GM19452 (cell line): ENCODE measurements at regions not wholly inside any gene's neighbourhood (a gene's known extent, or its start where the extent isn't known, plus 50 kb on each side); places are given as distances from the start of the nearest gene placed in this dataset.

Source experiments
- ATAC-seq: cut with Tn5 transposase; IDR thresholded peaks from one replicate; pipeline ENCODE4 v1.9.1; 2021; ENCODE audit not compliant: unreplicated experiment

DNA sequence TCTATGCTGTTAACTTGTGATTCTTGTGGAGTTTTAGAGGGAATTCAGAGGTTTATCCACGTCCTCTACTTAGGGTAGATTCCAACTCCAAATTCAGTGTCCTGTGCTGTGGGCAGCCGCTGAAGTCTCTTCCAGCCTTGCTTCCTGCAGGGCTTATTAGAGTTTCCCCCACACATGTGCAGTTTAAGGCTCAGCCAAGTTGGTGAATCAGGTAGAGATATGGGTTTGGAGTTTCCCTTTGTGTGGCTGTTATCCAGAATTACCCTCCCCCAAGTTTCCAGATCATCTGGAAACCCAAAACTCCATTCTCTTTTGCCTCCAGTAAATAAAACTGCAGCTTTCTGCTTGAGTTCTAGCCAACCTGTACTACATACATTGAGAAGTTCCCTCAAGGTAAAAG lies 853.7 kb downstream of the GALC start:
- ATAC-seq = no peak

GRCh38 chr14:87133073-87133801 lies 859.7 kb downstream of the GALC start:
- ATAC-seq = no peak

GRCh38 chr14:87131879-87132278 lies 861.1 kb downstream of the GALC start:
- no peak for ATAC-seq

GRCh38 chr14:87122166-87122565 lies 870.8 kb downstream of the GALC start:
- ATAC-seq = no peak

GRCh38 chr14:87121716-87122115 lies 871.3 kb downstream of the GALC start:
- no peak for ATAC-seq

DNA sequence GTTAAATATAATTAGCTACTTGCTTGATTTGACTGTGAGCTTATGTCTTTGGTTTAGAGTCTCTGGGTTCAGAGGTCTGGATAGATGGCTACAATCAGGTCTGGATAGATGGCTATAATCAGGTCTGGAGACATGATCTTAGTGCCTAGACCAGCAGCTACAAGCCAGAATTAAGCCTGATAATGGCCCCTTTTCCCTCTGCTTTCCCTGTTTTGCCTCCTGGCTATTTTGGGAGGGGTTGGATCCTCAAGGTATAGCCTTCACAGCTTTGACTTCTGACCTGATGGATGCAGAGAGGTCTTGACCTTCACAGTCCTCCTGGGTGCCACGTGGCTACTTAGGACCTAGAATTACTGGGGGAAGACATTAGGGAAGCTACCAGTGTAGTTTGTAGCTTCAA lies 877.7 kb downstream of the GALC start:
- ATAC-seq = no peak

DNA sequence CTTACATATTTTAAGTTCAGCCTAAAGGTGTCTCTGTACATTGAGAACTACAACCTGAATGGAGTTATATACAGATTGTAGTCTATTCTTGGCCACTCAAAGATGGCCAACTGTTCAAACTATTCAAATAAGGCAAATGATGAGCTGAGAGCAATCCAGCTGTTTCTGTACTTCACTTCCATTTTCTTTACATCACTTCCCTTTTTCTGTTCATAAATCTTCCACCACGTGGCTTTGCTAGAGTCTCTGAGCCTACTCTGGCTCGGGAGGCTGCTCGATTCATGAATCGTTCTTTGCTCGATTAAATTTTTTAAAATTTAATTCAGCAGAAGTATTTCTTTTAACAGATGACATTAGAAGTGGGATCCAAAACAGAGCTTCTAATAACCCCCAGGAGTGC lies 879.7 kb downstream of the GALC start:
- no peak for ATAC-seq

DNA sequence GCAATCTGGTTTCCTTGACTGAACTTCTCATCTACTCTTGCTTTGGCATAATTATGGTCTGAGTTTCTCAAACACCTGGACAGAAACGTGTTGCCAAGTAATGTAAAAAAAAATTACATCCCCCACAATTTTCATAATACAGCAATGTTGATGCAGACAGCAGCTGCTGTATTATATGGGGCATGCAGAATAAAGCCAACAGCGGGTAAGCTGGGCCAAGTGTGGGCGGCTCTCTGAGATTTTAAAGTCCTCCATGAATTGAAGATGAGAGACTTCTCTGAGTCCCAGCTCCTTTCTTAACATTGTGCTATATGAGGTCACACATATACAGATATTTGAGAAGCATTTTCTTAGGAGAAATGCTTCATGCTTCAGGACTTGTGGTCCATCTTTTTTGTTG lies 881.2 kb downstream of the GALC start:
- no peak for ATAC-seq

- ATAC-seq = no peak
Observed at GRCh38 chr14:87111126-87111525, 881.9 kb downstream of the GALC start.

- no peak for ATAC-seq
Observed at GRCh38 chr14:87109271-87109670, 883.7 kb downstream of the GALC start.

GRCh38 chr14:87108726-87109125 lies 884.3 kb downstream of the GALC start:
- no peak for ATAC-seq

DNA sequence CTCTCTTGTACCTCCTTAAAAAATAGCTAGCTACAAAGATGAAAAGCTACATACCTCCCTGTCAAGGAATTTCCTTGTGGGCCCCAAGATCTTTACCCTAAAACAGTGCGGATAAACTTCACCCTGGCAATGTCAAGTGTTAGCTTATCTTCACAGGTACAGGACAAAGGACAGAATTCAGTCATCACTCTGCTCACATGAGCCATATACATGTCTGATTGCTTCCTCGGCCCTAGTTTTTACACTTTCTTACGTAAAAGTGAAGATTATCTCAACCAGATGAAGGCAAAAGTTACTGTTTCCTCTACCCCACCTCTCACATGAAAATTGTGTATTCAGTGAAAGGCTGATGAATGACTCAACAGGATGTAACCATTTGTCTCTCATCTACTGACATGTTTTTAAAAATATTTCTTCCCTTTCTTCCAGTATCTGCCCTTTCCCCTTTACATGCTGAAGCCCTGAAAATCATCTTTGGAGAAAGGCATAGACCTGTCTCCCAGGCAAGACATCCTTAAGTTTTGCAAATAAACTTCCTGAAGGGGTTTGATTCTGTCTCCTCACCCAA lies 890.1 kb downstream of the GALC start:
- no peak for ATAC-seq

DNA sequence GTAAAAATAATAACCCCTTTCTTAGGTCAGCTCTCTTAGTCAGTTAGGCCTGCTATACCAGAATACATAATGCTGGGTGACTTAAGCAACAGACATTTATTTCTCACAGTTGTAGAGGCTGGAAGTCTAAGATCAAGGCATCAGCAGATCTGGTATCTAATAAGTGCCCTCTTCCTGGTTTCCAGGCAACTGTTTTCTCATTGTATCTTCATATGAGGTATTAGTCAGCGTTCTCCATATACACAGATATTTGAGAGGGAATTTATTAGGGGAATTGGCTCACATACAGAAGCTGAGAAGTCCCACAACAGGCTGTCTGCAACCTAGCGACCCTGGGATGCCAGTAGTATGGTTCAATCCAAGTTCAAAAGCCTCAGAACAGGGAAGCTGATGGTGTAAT lies 896.0 kb downstream of the GALC start:
- ATAC-seq = no peak

GRCh38 chr14:87094913-87095312 lies 898.1 kb downstream of the GALC start:
- ATAC-seq = no peak

DNA sequence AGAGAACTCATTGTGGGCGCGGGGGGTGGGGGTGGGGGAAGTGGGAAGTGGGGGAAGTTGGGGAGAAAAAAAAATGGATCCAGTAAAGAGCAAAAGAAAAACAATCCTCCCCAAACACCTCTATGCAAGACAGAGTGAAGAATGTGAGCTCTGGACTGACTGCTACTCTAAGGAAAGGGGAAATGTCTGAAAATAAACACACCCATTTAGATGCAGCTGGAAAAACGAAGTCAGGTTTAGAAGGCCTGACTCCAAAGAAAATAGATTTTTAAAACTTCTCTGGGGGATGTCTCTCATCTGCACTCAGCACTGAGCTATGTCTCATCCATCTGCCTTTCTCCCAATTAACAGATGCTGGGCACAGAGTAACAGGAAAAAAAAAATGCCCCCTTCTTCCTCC lies 904.4 kb downstream of the GALC start:
- no peak for ATAC-seq

DNA sequence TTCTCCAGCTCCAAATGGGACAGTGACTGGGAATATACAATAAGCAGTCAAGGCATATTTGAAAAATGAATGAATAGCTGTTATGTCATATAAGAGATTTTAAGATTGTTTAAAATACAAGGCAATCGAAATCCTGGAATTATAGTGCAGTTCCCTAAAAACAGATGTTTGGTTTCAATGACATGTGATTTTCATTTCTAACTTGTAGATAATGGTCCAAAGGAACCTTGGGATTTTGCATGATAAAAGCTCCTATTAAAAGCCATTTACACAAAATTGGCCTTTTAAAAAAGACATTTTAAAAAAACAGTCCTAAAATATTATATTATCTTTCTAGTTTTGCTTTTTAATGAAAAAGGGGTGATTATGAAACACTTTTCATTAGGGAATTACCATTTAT lies 905.1 kb downstream of the GALC start:
- ATAC-seq = no peak

- ATAC-seq = no peak
Observed at GRCh38 chr14:87084908-87085307, 908.1 kb downstream of the GALC start.

DNA sequence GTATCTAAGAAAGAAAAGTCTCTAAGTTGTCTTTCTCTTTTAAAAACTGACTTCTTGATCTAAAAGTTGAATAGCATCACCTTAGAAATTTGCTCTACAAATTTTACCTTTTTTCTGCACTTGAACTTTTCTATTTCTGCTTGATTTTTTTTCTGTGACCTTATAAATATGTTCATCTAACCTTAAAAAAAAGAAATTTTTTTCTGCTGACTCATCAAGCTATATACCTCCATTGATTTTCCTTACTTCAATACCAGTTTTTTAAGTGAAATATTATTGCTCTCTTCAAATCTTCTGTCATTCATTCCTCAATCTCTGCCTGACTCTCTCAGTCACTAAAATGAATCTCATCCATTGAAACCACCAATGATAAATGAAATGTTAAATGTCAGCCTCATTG lies 910.1 kb downstream of the GALC start:
- ATAC-seq = no peak

DNA sequence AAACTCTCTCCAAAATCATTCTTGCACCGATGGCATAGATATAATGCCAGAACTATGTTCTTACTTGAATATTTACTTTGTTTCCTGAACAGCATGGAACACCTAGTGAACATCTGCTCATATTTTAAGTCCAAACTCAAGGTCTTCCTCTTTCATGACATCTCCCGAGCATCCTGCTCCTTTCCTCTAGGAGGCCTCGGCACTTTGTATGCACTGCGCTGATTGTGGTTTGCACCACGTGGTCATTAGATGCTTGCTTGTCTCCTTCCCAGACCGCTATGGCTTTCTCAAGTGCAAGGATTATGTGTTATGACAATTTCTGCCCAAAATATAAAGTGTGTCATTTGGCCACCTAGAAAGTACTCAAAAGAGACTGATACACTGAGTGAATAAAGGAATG lies 912.0 kb downstream of the GALC start:
- no peak for ATAC-seq

DNA sequence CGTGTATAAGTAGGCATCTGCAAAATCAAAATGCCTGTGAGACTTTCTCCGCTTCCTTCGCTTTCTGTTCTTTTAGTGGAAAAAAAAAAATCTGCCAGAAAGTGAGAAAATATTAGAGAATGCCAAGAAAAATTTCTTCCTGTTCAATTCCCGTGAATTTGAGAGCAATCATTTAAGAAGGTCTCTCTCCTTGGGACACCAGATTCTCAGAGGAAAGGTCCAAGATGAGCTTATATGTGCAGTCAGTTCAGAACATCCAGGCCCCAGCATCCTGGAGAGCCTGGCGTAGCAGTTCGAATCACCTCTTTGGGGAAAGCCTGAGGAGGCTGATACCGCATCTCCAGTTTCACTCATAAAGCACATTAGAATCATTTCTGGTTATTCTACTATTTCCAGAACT lies 912.8 kb downstream of the GALC start:
- ATAC-seq = no peak

DNA sequence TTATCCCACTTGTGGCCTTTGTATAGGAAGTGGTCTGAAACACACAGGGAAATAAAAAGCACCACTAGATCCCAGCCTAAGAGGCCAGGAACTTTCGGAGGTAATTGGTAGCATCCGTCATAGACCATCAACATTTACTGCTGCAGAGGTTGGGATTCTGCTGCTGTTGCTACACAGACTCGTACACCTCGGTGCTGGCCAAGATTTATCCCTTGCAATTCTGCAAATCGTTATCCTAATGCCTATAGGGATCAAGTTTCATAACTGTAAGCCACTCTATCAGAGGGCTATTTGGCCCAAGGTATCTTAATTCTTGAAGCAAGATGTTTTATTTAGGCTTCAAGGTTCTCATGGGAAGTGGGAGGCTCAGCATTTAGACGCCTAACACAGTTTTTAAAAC lies 913.6 kb downstream of the GALC start:
- ATAC-seq = no peak

- no peak for ATAC-seq
Observed at GRCh38 chr14:87076922-87077321, 916.1 kb downstream of the GALC start.

GRCh38 chr14:87076146-87076545 lies 916.8 kb downstream of the GALC start:
- no peak for ATAC-seq
